Body of pancreas (tissue), 4 donors: ENCODE measurements at regions not wholly inside any gene's neighbourhood (a gene's known extent, or its start where the extent isn't known, plus 50 kb on each side); places are given as distances from the start of the nearest gene placed in this dataset.

ENCODE experiments used
- ATAC-seq: fragments of 150-250 bp; one replicate; pipeline ENCODE4 v1.9.1; 2016
- DNase-seq, 4 donors: peaks; one replicate each; pipeline ENCODE4 v3.0.0-alpha.2; 2019
- H3K27ac ChIP-seq, 4 donors: fragments of 200-600 bp; sonication (generic); 1 replicate in 3 of 4; 2 replicates in 1 of 4; pipeline versions ENCODE4 v1.5.1 to v1.6.1; 2016 to 2019; ENCODE audit warnings: mild to moderate bottlenecking in 1 of 4, mixed read lengths in 1 of 4, moderate library complexity in 1 of 4
- H3K27me3 ChIP-seq, 2 donors: fragments of 200-600 bp; sonication (generic); one replicate each; pipeline ENCODE4 v1.6.0; 2016; ENCODE audit warnings: mild to moderate bottlenecking in 1 of 2
- H3K36me3 ChIP-seq, 2 donors: fragments of 200-600 bp; sonication (generic); replicated peaks in 1 of 2; 2 replicates each; pipeline ENCODE4 v1.5.1; 2016; ENCODE audit warnings: low read depth in 2 of 2; ENCODE audit not compliant: insufficient read depth in 1 of 2
- H3K4me1 ChIP-seq: fragments of 200-600 bp; sonication (generic); one replicate; pipeline ENCODE4 v1.6.0; 2016
- H3K4me3 ChIP-seq, 2 donors: fragments of 200-600 bp; sonication (generic); 1 replicate in 1 of 2; 2 replicates in 1 of 2; pipeline ENCODE4 v1.5.1; 2016 to 2019
- H3K9me3 ChIP-seq, 3 donors: fragments of 200-600 bp; sonication (generic); 1 replicate in 2 of 3; 2 replicates in 1 of 3; pipeline ENCODE4 v1.5.1; 2016
- CTCF ChIP-seq, 7 experiments: fragments of 450-650 bp in 4 of 7; fragments of 200-600 bp in 3 of 7; sonication (generic) in 3 of 7; IDR thresholded peaks; one replicate each; pipeline ENCODE4 v1.5.1; 2016 to 2019; ENCODE audit warnings: antibody characterized with exemption in 7 of 7
- POLR2A ChIP-seq, 3 donors: fragments of 450-650 bp; IDR thresholded peaks; one replicate each; pipeline ENCODE4 v1.6.1; 2016; ENCODE audit warnings: antibody characterized with exemption in 3 of 3, mild to moderate bottlenecking in 2 of 3
- WGBS, 2 donors: methylation state at CpG; one replicate each; pipeline ENCODE4 v1.1.5; 2017; 5-methylcytosine and 5-hydroxymethylcytosine counted together
- intact Hi-C: fragments of 100-400 bp; cut with DNase I; formaldehyde crosslinking; loops from one replicate; pipeline ENCODE4 v1.15.1; 2023

- ATAC-seq (no peak), DNase-seq (no peak)
- Histone ChIP-seq H3K27ac (no peak overlapping the region), H3K27me3 (no peaks in the 10 kb centered on the region), H3K9me3 (no peaks in the 10 kb centered on the region), H3K4me1 (no peaks in the 10 kb centered on the region), H3K4me3 (no peak overlapping the region), H3K36me3 (no peaks in the 10 kb centered on the region)
- TF ChIP-seq POLR2A (IDR thresholded peaks at IDR 0.05) (no peak), CTCF (IDR thresholded peaks at IDR 0.05) (no peak)
- intact Hi-C loops: no loop called here
- WGBS, 2 donors: 81 to 86% methylated on average over 6 of the region's 6 CpGs
Measured at GRCh38 chr5:175589714-175590113, 68.2 kb upstream of the HRH2 start.

GRCh38 chr5:175590471-175590881 lies 67.4 kb upstream of the HRH2 start:
- 60% methylated on average over 3 of the region's 3 CpGs for WGBS, 2 donors

GRCh38 chr5:175591293-175591692 lies 66.6 kb upstream of the HRH2 start:
- Histone ChIP-seq H3K27ac (no peak overlapping the region), H3K36me3 (no peaks in the 10 kb centered on the region), H3K9me3 (no peaks in the 10 kb centered on the region), H3K4me1 (no peaks in the 10 kb centered on the region), H3K4me3 (no peak overlapping the region), H3K27me3 (no peaks in the 10 kb centered on the region)
- WGBS, 2 donors: 85 to 89% methylated on average over 4 of the region's 4 CpGs
- TF ChIP-seq CTCF (IDR thresholded peaks at IDR 0.05) (no peak), POLR2A (IDR thresholded peaks at IDR 0.05) (no peak)
- ATAC-seq (no peak), DNase-seq (no peak)
- intact Hi-C loops: no loop called here

More at GRCh38 chr5:175590471-175590881, 67.4 kb upstream of the HRH2 start:
- Histone ChIP-seq H3K9me3 (no peaks in the 10 kb centered on the region), H3K4me1 (no peaks in the 10 kb centered on the region), H3K27ac (no peak overlapping the region), H3K27me3 (no peaks in the 10 kb centered on the region), H3K36me3 (no peaks in the 10 kb centered on the region), H3K4me3 (no peak overlapping the region)
- DNase-seq: peak in 1 of 4 donors; percentile 20
- no peak for TF ChIP-seq POLR2A (IDR thresholded peaks at IDR 0.05)
- TF ChIP-seq CTCF (IDR thresholded peaks at IDR 0.05): no peak
- intact Hi-C loops: no loop called here
- no peak for ATAC-seq

- TF ChIP-seq CTCF (IDR thresholded peaks at IDR 0.05): no peak
- TF ChIP-seq POLR2A (IDR thresholded peaks at IDR 0.05): no peak
- intact Hi-C loops: no loop called here
- DNase-seq (no peak), ATAC-seq (no peak)
- Histone ChIP-seq H3K4me1 (no peaks in the 10 kb centered on the region), H3K4me3 (no peak overlapping the region), H3K9me3 (no peaks in the 10 kb centered on the region), H3K36me3 (no peaks in the 10 kb centered on the region), H3K27me3 (no peaks in the 10 kb centered on the region), H3K27ac (no peak overlapping the region)
Measured at GRCh38 chr5:175593794-175594193, 64.1 kb upstream of the HRH2 start.

GRCh38 chr5:175595905-175596304 lies 62.0 kb upstream of the HRH2 start:
- H3K27me3 ChIP-seq: no peaks in the 10 kb centered on the region
- WGBS, 2 donors: 77 to 79% methylated on average over 7 of the region's 7 CpGs

More at GRCh38 chr5:175595905-175596304, 62.0 kb upstream of the HRH2 start:
- DNase-seq: no peak
- Histone ChIP-seq H3K4me1 (no peaks in the 10 kb centered on the region), H3K9me3 (no peaks in the 10 kb centered on the region), H3K36me3 (no peaks in the 10 kb centered on the region), H3K27ac (no peak overlapping the region), H3K4me3 (no peak overlapping the region)
- TF ChIP-seq POLR2A (IDR thresholded peaks at IDR 0.05): no peak
- TF ChIP-seq CTCF (IDR thresholded peaks at IDR 0.05): no peak
- ATAC-seq: no peak
- intact Hi-C loops: no loop called here
